Tibial artery (tissue), 4 donors: ENCODE measurements at regions not wholly inside any gene's neighbourhood (a gene's known extent, or its start where the extent isn't known, plus 50 kb on each side); places are given as distances from the start of the nearest gene placed in this dataset.

Experiments
- DNase-seq, 2 donors: peaks; one replicate each; pipeline ENCODE4 v3.0.0-alpha.2; 2019
- H3K27ac ChIP-seq, 2 donors: fragments of 200-600 bp; sonication (generic) in 1 of 2; 1 replicate in 1 of 2; 2 replicates in 1 of 2; pipeline ENCODE4 v1.5.1; 2018 to 2019; ENCODE audit warnings: mild to moderate bottlenecking in 1 of 2
- H3K27me3 ChIP-seq, 2 donors: fragments of 200-600 bp; sonication (generic) in 1 of 2; one replicate each; pipeline versions ENCODE4 v1.5.1 to v1.6.0; 2016 to 2019
- H3K36me3 ChIP-seq, 3 donors: fragments of 200-600 bp; sonication (generic) in 2 of 3; one replicate each; pipeline ENCODE4 v1.5.1; 2016 to 2019; ENCODE audit warnings: mild to moderate bottlenecking in 2 of 3
- H3K4me1 ChIP-seq, 4 donors: fragments of 200-600 bp; sonication (generic) in 2 of 4; 1 replicate in 3 of 4; 2 replicates in 1 of 4; pipeline ENCODE4 v1.5.1; 2016 to 2019
- H3K4me3 ChIP-seq, 2 donors: fragments of 200-600 bp; sonication (generic) in 1 of 2; 1 replicate in 1 of 2; 2 replicates in 1 of 2; pipeline ENCODE4 v1.5.1; 2018 to 2019; ENCODE audit warnings: mild to moderate bottlenecking in 2 of 2
- H3K9me3 ChIP-seq, 3 donors: fragments of 200-600 bp; sonication (generic) in 1 of 3; one replicate each; pipeline ENCODE4 v1.5.1; 2016 to 2019
- intact Hi-C: fragments of 100-400 bp; cut with DNase I; formaldehyde crosslinking; loops from one replicate; pipeline ENCODE4 v1.15.0; 2023; ENCODE audit warnings: low total_unique reads
- TF ChIP-seq, protein P1 (sequence below), 2 experiments: fragments of 200-600 bp in 1 of 2; fragments of 450-650 bp in 1 of 2; IDR thresholded peaks; one replicate each; pipeline ENCODE4 v1.5.1; 2017 to 2019; ENCODE audit warnings: antibody characterized with exemption in 2 of 2, mild to moderate bottlenecking in 1 of 2, moderate library complexity in 1 of 2

- Histone ChIP-seq H3K27me3 (peaks cover 0 to 58% of the 10 kb centered on the region in 2 donors), H3K4me1 (no peaks in the 10 kb centered on the region), H3K27ac (no peak overlapping the region), H3K4me3 (no peak overlapping the region), H3K36me3 (no peaks in the 10 kb centered on the region), H3K9me3 (no peaks in the 10 kb centered on the region)
- intact Hi-C loops: no loop called here
- no peak for DNase-seq
- TF ChIP-seq, protein P1, sequence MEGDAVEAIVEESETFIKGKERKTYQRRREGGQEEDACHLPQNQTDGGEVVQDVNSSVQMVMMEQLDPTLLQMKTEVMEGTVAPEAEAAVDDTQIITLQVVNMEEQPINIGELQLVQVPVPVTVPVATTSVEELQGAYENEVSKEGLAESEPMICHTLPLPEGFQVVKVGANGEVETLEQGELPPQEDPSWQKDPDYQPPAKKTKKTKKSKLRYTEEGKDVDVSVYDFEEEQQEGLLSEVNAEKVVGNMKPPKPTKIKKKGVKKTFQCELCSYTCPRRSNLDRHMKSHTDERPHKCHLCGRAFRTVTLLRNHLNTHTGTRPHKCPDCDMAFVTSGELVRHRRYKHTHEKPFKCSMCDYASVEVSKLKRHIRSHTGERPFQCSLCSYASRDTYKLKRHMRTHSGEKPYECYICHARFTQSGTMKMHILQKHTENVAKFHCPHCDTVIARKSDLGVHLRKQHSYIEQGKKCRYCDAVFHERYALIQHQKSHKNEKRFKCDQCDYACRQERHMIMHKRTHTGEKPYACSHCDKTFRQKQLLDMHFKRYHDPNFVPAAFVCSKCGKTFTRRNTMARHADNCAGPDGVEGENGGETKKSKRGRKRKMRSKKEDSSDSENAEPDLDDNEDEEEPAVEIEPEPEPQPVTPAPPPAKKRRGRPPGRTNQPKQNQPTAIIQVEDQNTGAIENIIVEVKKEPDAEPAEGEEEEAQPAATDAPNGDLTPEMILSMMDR (IDR thresholded peaks at IDR 0.05): no peak
Measured at GRCh38 chr3:10764259-10765051, 51.6 kb upstream of the SLC6A11 start.

- no peak overlapping the region for H3K27ac ChIP-seq
- no peaks in the 10 kb centered on the region for H3K36me3 ChIP-seq
- no peak for DNase-seq
- H3K9me3 ChIP-seq: no peaks in the 10 kb centered on the region
- H3K4me1 ChIP-seq: no peaks in the 10 kb centered on the region
- H3K27me3 ChIP-seq: peaks cover 0 to 52% of the 10 kb centered on the region in 2 donors
- intact Hi-C loops: no loop called here
- TF ChIP-seq, protein P1 (IDR thresholded peaks at IDR 0.05): no peak
- H3K4me3 ChIP-seq: no peak overlapping the region
Measured at GRCh38 chr3:10766049-10766705, 49.9 kb upstream of the SLC6A11 start.
